Left ventricle myocardium superior (tissue), 1 donor: ENCODE measurements at regions not wholly inside any gene's neighbourhood (a gene's known extent, or its start where the extent isn't known, plus 50 kb on each side); places are given as distances from the start of the nearest gene placed in this dataset.
"Not testable (repeated sequence)": the region's sequence is repeated elsewhere in the genome, so short reads cannot be mapped to it uniquely, and the experiment has no call there.

Experiments used
- ATAC-seq: fragments of 200-7000 bp; cut with Tn5 transposase; one replicate; pipeline ENCODE4 v1.9.1; 2020; ENCODE audit warnings: mild to moderate bottlenecking, moderate library complexity
- DNase-seq: peaks from one replicate; pipeline ENCODE4 v3.0.0-alpha.2; 2020
- intact Hi-C: fragments of 100-400 bp; cut with micrococcal nuclease; formaldehyde crosslinking; loops from one replicate; pipeline ENCODE4 v1.11.0; 2022
- donor health status: DM: no; HTN: yes; CAD: no; lungs with severe emphysema.

DNA sequence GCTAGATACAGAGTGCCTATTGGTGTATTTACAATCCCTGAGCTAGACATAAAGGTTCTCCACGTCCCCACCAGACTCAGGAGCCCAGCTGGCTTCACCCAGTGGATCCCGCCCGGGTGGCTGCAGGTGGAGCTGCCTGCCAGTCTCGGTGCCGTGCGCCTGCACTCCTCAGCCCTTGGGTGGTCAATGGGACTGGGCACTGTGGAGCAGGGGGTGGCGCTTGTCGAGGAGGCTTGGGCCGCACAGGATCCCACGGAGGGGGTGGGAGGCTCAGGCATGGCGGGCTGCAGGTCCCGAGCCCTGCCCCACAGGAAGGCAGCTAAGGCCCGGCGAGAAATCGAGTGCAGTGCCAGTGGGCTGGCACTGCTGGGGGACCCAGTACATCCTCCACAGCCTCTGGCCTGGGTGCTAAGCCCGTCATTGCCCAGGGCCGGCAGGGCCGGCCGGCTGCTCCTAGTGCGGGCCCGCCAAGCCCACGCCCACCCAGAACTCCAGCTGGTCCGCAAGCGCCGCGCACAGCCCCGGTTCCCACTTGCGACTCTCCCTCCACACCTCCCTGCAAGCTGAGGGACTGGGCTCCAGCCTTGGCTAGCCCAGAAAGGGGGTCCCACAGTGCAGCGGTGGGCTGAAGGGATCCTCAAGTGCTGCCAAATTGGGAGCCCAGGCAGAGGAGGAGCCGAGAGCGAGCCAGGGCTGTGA is 554.6 kb upstream of the LUZP2 start:
- intact Hi-C loops, DNase-seq, ATAC-seq: not testable (repeated sequence)

- intact Hi-C loops, result no loop called here
- ATAC-seq, result peak; percentile 85
These were observed 551.9 kb upstream of the LUZP2 start for GRCh38 chr11:23944923-23945322.

DNA sequence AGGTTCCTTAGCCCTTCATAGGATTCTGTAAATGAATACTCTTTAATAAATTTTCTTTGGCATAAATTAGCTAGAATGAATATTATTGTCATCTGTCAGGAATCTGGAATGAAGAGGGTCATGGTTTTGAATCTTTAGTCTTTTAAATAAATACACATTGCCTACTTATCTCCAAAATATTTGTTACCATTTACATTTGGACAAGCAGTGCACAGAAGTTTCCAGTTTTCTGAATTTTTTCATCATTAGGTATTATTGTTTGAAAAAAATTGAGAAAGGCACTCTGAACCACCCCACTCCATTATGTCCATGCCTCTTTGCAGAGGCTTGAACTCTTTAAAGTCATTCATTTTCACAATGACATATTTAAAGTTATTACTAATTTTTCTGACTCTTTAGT is 549.0 kb upstream of the LUZP2 start:
- intact Hi-C loops, result no loop called here
- no peak for DNase-seq

More at GRCh38 chr11:23944923-23945322, 551.9 kb upstream of the LUZP2 start:
- no peak for DNase-seq

DNA sequence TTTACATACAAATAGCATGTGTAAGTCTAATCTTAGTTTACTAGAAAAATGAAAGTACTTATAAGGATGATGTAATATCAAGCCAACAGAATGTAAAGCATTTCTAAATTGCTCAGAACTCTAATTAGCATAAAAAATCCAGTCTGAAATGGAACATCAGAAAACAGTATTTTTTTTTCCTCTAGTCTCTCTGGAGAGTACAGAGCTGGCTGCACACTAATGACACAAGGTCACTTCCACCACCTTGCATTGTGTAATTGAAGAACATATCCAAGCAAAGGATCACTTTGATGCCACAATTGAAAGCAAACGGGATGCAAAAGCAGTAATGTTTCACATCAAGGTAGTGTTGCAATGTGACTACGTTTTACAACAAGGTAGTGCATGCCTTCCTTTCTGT is 548.0 kb upstream of the LUZP2 start:
- no peak for DNase-seq
- intact Hi-C loops, result no loop called here
- ATAC-seq, result no peak

More for the DNA sequence above, 549.0 kb upstream of the LUZP2 start:
- ATAC-seq, result no peak

DNA sequence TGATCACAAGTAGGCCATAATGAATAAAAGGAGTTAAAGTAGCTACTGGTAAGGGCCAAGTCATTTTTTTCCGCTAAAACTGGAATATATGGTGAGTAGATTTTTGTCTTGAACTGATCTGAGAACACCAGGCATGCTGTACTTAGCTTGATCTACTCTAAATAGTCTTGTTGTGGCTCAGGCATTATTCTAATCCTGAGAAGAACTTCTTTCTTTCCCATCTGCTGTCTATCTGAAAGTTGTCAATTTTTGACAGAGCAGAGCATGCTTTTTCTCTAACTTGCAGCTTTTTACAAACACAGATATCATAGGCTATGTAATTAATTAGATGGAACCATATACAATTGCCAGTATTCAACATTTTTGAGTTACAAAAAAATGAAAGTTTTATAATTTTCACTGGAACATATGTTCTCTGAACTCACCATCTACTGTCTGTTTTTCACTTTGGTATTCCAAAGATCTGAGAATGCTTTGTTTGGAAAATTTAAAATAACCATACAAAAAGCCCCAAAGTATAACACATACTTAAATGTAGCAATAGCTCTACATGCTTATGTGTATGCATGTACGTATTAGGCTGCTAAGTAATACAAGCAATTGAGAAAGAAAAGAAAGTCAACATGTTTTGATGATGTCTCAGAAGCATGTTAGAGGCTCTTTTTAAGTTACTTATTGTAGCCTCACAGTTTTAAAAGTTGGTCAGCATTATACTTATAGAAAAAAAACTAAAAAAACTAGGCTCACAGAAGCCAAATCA is 542.7 kb upstream of the LUZP2 start:
- intact Hi-C loops, result no loop called here
- ATAC-seq, result no peak

DNA sequence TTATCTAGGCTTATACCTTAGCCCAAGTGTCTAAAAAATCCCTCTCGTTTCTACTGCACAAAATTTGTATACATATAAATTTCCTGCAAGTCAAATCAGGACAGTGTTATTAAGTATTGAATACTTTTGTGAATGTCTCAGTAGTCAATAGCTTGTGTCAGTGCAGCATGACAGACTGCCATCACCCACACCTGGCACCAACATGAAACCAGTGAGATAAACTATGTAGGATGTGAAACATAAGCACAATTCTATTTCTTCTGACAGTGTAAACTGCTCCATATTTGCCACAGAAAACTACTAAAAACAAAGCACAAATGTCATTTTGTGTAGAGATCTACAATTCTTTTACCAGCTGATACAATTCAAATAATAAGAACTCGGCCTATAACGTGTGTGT is 542.1 kb upstream of the LUZP2 start:
- no peak for ATAC-seq
- DNase-seq, result no peak
- intact Hi-C loops, result no loop called here

More for the DNA sequence above, 542.7 kb upstream of the LUZP2 start:
- DNase-seq, result no peak

DNA sequence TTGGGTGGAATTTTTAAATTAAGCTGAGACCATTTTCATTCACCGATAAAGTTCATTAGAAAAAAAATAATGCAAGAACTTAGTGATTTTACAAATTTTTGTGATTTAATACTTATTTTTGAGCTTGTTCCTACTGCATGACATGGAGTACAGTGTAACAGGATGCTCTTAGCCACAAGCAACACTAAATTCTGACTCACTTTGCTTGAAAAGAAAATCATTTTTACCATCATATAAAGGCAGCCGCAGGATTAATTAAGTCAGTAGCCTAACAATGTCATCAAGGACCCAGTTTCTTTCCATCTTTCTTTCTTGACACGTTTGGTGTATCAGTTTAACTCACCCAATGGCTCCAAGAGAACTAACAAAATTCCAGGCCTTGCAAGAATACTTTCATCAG is 540.3 kb upstream of the LUZP2 start:
- no peak for DNase-seq
- ATAC-seq, result no peak
- intact Hi-C loops, result no loop called here

GRCh38 chr11:23957314-23957713 is 539.5 kb upstream of the LUZP2 start:
- ATAC-seq, result no peak
- DNase-seq, result no peak
- intact Hi-C loops, result no loop called here

GRCh38 chr11:23959462-23959861 is 537.4 kb upstream of the LUZP2 start:
- no peak for DNase-seq
- ATAC-seq, result no peak
- intact Hi-C loops, result no loop called here

DNA sequence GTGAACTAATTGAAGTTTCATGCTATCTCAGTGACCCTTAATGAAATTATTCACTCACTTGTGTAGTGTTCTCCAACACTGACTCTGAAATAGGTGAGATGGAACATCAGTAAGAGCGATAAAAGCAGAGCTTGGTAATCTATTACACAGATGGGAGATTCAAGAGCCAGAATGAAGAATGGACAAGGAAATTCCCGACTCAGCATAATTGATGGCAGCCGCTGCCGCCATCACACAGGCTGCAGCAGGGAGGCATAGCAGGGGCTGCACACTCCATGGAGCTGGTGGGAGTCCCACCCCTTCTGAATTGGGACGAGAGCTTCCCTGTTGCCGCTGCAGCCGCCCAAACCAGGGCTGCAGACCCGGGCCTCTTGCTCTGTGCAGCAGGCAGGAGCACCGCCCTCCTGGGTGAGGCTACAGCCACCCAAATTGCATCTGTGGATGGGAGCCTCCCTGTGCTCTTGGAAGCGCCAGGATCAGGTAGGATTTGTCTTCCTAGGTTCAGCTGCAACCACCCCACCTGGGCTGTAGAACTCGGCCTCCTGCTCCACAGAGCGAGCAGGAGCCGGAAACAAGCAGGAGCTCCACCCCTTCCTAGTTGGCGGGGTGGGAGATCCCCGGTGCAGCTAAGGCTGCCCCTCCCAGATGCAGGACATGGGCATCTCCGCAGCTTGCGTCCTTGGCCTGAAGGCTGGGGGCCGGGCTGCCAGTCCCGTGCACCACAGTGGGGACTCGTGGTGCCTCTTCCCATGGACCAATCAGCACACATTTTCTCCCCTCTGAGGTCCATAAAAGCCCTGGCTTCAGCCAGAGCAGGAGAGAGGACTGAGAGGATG is 535.1 kb upstream of the LUZP2 start:
- no peak for ATAC-seq
- intact Hi-C loops, result no loop called here
- DNase-seq, result no peak

DNA sequence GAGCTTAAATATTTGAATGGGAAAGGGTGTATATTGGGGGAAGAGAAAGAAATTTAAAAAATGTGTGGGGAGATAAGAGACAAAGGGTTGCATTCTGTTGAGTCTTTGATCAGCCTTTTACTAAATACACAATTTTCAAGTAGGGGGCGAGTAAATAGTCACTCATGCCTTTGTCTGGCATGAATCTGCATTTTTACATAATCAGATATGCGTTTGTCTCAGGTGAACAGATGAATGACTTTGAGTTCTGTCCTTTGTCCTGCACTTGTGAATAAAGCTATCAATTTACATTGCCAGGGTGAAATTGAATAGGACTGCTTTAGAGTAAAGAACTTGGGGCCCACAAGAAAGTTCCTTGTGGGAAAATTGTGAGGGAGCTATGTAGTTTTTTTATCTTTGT is 523.6 kb upstream of the LUZP2 start:
- no peak for DNase-seq
- ATAC-seq, result no peak
- intact Hi-C loops, result no loop called here

DNA sequence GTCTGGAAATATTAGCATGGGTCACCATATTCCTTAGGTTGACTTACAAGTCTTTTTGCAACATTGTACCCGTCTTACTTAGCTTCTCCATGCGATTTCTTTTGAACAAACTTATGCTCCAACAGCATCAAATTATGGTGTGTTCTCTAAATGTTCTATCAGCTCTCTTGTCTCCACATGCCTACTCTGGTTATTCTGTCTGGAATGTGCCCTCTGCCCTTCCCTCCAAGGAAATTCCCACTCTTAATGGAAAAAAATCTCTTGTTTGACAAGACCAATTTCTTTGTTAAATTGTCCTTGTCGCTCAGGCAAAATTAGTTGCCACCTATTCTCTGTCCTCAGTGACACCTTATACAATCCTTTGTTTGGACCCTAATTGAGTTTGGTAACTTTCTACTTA is 522.8 kb upstream of the LUZP2 start:
- DNase-seq, result no peak
- intact Hi-C loops, result no loop called here
- no peak for ATAC-seq

- intact Hi-C loops, result no loop called here
- ATAC-seq, result no peak
These were observed 522.3 kb upstream of the LUZP2 start for GRCh38 chr11:23974601-23975000.

DNA sequence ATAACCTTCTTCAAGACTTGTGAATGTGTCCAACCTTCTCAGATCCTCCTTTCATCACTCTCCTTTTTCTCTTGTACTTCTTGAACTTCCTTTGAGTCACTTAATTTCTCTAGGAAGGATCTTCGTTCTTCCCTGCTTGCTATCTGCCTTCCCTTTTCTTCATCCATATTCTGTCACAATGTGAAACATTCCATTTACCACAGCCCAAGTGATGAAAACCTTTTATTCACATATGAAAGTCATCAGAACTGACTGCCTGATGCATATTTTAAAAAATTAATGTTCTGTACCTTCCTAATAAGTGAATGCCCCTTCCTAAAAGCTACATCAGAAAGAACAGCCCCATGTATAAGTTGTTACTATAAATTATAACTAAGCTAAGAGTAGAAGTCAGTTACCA is 520.4 kb upstream of the LUZP2 start:
- DNase-seq (no peak), ATAC-seq (no peak)
- intact Hi-C loops, result no loop called here

More at GRCh38 chr11:23974601-23975000, 522.3 kb upstream of the LUZP2 start:
- no peak for DNase-seq

- intact Hi-C loops, result no loop called here
- ATAC-seq (no peak), DNase-seq (no peak)
These were observed 520.0 kb upstream of the LUZP2 start for GRCh38 chr11:23976841-23977271.

- DNase-seq (no peak), ATAC-seq (no peak)
- intact Hi-C loops, result no loop called here
These were observed 508.4 kb upstream of the LUZP2 start for GRCh38 chr11:23988381-23989006.

- ATAC-seq, result no peak
- intact Hi-C loops, result no loop called here
- DNase-seq, result no peak
These were observed 506.3 kb upstream of the LUZP2 start for GRCh38 chr11:23990346-23991164.

GRCh38 chr11:23991165-23991539 is 505.7 kb upstream of the LUZP2 start:
- peak; percentile 67 for ATAC-seq

GRCh38 chr11:23995891-23996290 is 501.0 kb upstream of the LUZP2 start:
- DNase-seq (no peak), ATAC-seq (no peak)
- intact Hi-C loops, result no loop called here

More at GRCh38 chr11:23991165-23991539, 505.7 kb upstream of the LUZP2 start:
- DNase-seq, result no peak
- intact Hi-C loops, result no loop called here
